H9 (cell line): ENCODE measurements at regions not wholly inside any gene's neighbourhood (a gene's known extent, or its start where the extent isn't known, plus 50 kb on each side); places are given as distances from the start of the nearest gene placed in this dataset.

ENCODE experiments used
- DNase-seq: peaks from one replicate; pipeline ENCODE4 v3.0.0-alpha.2; 2017
- H2AFZ ChIP-seq: one replicate; pipeline ENCODE4 v1.6.1; 2013; ENCODE audit warnings: mild to moderate bottlenecking, low read length, control low read depth, moderate library complexity
- H2AK5ac ChIP-seq: 2 replicates; pipeline ENCODE4 v1.6.1; 2013; ENCODE audit warnings: low read length, control low read depth, mixed read lengths; ENCODE audit not compliant: insufficient read length
- H2BK120ac ChIP-seq: one replicate; pipeline ENCODE4 v1.6.1; 2013; ENCODE audit warnings: low read depth, mild to moderate bottlenecking, low read length, control low read depth, inconsistent platforms; ENCODE audit not compliant: poor library complexity, severe bottlenecking
- H2BK12ac ChIP-seq: 2 replicates; pipeline ENCODE4 v1.6.1; 2013; ENCODE audit warnings: low read length, control low read depth, mixed read lengths, low read depth; ENCODE audit not compliant: insufficient read length
- H2BK15ac ChIP-seq: 2 replicates; pipeline ENCODE4 v1.6.1; 2013; ENCODE audit warnings: low read depth, low read length, control low read depth
- H2BK20ac ChIP-seq: one replicate; pipeline ENCODE4 v1.6.1; 2013; ENCODE audit warnings: low read depth, mild to moderate bottlenecking, low read length, control low read depth, inconsistent platforms; ENCODE audit not compliant: poor library complexity, severe bottlenecking
- H2BK5ac ChIP-seq: 2 replicates; pipeline ENCODE4 v1.6.1; 2013; ENCODE audit warnings: low read length, control low read depth, mixed read lengths; ENCODE audit not compliant: insufficient read length
- H3K14ac ChIP-seq: 2 replicates; pipeline ENCODE4 v1.6.1; 2013; ENCODE audit warnings: low read length, control low read depth; ENCODE audit not compliant: insufficient read depth
- H3K18ac ChIP-seq: 2 replicates; pipeline ENCODE4 v1.6.1; 2013; ENCODE audit warnings: low read depth, mild to moderate bottlenecking, mixed read lengths, low read length, control low read depth; ENCODE audit not compliant: insufficient read length
- H3K23ac ChIP-seq: 2 replicates; pipeline ENCODE4 v1.6.1; 2013; ENCODE audit warnings: low read length, control low read depth, mixed read lengths, low read depth; ENCODE audit not compliant: insufficient read length
- H3K23me2 ChIP-seq: 2 replicates; pipeline ENCODE4 v1.6.1; 2013; ENCODE audit warnings: low read depth, mild to moderate bottlenecking, mixed read lengths, low read length, control low read depth; ENCODE audit not compliant: insufficient read length, poor library complexity, severe bottlenecking
- H3K27ac ChIP-seq: 2 replicates; pipeline ENCODE4 v1.5.1; 2013; ENCODE audit warnings: low read length, control low read depth, mixed read lengths, low read depth; ENCODE audit not compliant: insufficient read length
- H3K27me3 ChIP-seq: 2 replicates; pipeline ENCODE4 v1.6.1; 2013; ENCODE audit warnings: low read length, control low read depth, inconsistent platforms; ENCODE audit not compliant: insufficient read depth
- H3K4ac ChIP-seq: 2 replicates; pipeline ENCODE4 v1.6.1; 2013; ENCODE audit warnings: low read depth, mild to moderate bottlenecking, control low read depth, inconsistent platforms, low read length, moderate library complexity
- H3K4me1 ChIP-seq: 2 replicates; pipeline ENCODE4 v1.6.1; 2013; ENCODE audit warnings: low read length, control low read depth, inconsistent platforms; ENCODE audit not compliant: insufficient read depth
- H3K4me2 ChIP-seq: 2 replicates; pipeline ENCODE4 v1.6.1; 2013; ENCODE audit warnings: low read length, control low read depth, mixed read lengths; ENCODE audit not compliant: insufficient read length, insufficient read depth
- H3K56ac ChIP-seq: 2 replicates; pipeline ENCODE4 v1.6.1; 2013; ENCODE audit warnings: low read depth, mild to moderate bottlenecking, mixed read lengths, low read length, control low read depth; ENCODE audit not compliant: insufficient read length
- H3K79me1 ChIP-seq: 2 replicates; pipeline ENCODE4 v1.6.1; 2013; ENCODE audit warnings: low read depth, mild to moderate bottlenecking, moderate library complexity, low read length, control low read depth, inconsistent platforms; ENCODE audit not compliant: insufficient read depth, poor library complexity, severe bottlenecking
- H3K79me2 ChIP-seq: 2 replicates; pipeline ENCODE4 v1.6.1; 2013; ENCODE audit warnings: low read length, control low read depth, inconsistent platforms; ENCODE audit not compliant: insufficient read depth
- H3K9ac ChIP-seq: 2 replicates; pipeline ENCODE4 v1.6.1; 2013; ENCODE audit warnings: low read length, control low read depth, mixed read lengths; ENCODE audit not compliant: insufficient read length; ENCODE audit errors: extremely low read depth
- H3K9me3 ChIP-seq: one replicate; pipeline ENCODE4 v1.6.1; 2013; ENCODE audit warnings: low read depth, low read length, inconsistent platforms; ENCODE audit not compliant: control insufficient read depth
- H3T11ph ChIP-seq: one replicate; pipeline ENCODE4 v1.6.1; 2013; ENCODE audit warnings: mild to moderate bottlenecking, low read length, control low read depth, inconsistent platforms
- H4K20me1 ChIP-seq: one replicate; pipeline ENCODE4 v1.6.1; 2013; ENCODE audit not compliant: control insufficient read depth, insufficient read length, insufficient read depth
- H4K5ac ChIP-seq: 2 replicates; pipeline ENCODE4 v1.6.1; 2013; ENCODE audit warnings: low read depth, mild to moderate bottlenecking, mixed read lengths, low read length, control low read depth; ENCODE audit not compliant: insufficient read length
- H4K8ac ChIP-seq: replicated peaks from 2 replicates; pipeline ENCODE4 v1.6.1; 2013; ENCODE audit warnings: low read length, control low read depth, mixed read lengths, low read depth; ENCODE audit not compliant: insufficient read length
- H4K91ac ChIP-seq: 2 replicates; pipeline ENCODE4 v1.6.1; 2013; ENCODE audit warnings: low read depth, mild to moderate bottlenecking, moderate library complexity, mixed read lengths, low read length, control low read depth; ENCODE audit not compliant: insufficient read length
- H3K27ac Mint-ChIP-seq, 3 experiments: 2 replicates in 2 of 3; 3 replicates in 1 of 3; pipeline ENCODE4 v1.8.0; 2020 to 2021; ENCODE audit warnings: mixed read lengths in 3 of 3, mild to moderate bottlenecking in 1 of 3, moderate library complexity in 1 of 3
- H3K27me3 Mint-ChIP-seq: 2 replicates; pipeline ENCODE4 v1.8.0; 2021; ENCODE audit warnings: low read depth, mild to moderate bottlenecking, moderate library complexity, mixed read lengths
- H3K36me3 Mint-ChIP-seq, 3 experiments: 2 replicates in 2 of 3; 3 replicates in 1 of 3; pipeline ENCODE4 v1.8.0; 2020 to 2021; ENCODE audit warnings: low read depth in 3 of 3, mixed read lengths in 3 of 3; ENCODE audit not compliant: insufficient read depth in 1 of 3
- H3K4me1 Mint-ChIP-seq, 2 experiments: 2 replicates each; pipeline ENCODE4 v1.8.0; 2020; ENCODE audit warnings: mixed read lengths in 2 of 2
- H3K4me3 Mint-ChIP-seq, 2 experiments: 2 replicates in 1 of 2; 3 replicates in 1 of 2; pipeline ENCODE4 v1.8.0; 2020 to 2021; ENCODE audit warnings: mild to moderate bottlenecking in 2 of 2, mixed read lengths in 2 of 2, moderate library complexity in 1 of 2
- H3K9me3 Mint-ChIP-seq, 2 experiments: 2 replicates in 1 of 2; 3 replicates in 1 of 2; pipeline ENCODE4 v1.8.0; 2020; ENCODE audit warnings: mild to moderate bottlenecking in 2 of 2, mixed read lengths in 2 of 2, moderate library complexity in 1 of 2
- WGBS: extraction: QIAGEN DNeasy Blood & Tissue Kit; methylation state at CpG from one replicate; pipeline ENCODE4 v1.1.7; 2013; ENCODE audit warnings: missing lambda C conversion rate, low lambda C conversion rate, mixed read lengths; ENCODE audit not compliant: insufficient read length; ENCODE audit errors: extremely low coverage; 5-methylcytosine and 5-hydroxymethylcytosine counted together
- TF ChIP-seq, protein P1 (sequence below): fragments of 200-600 bp; sonication (generic); conservative IDR thresholded peaks from 3 replicates; pipeline ENCODE4 v1.8.0; 2021; ENCODE audit warnings: antibody characterized with exemption, mild to moderate bottlenecking

DNA sequence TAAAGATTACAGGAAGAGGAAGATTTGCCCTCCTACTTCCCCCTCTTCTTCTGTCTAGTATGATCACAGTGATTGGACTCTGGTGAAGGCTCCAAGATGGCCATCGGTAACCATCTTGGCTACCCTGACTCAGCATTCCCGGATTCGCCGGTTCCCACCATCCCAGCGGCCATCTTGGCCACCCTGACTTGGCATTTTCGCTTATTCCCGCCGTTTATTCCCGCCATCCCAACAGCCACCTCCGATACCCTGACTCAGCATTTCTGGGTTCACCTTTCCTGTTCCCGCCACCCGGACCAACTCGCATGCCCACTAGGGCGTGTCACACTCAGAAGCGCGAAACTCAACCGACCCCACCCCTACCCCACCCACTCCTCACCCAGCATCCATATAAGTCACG is 95.4 kb upstream of the GRIN2A start:
- peaks cover 4 to 13% (median 9%) of the 10 kb centered on the region in 3 experiments for H3K36me3 Mint-ChIP-seq

More for the DNA sequence above, 95.4 kb upstream of the GRIN2A start:
- Histone ChIP-seq H2AFZ (no peak overlapping the region), H2BK20ac (no peak overlapping the region), H3K4me2 (no peak overlapping the region), H3K9me3 (no peaks in the 10 kb centered on the region), H3T11ph (no peak overlapping the region), H3K18ac (no peak overlapping the region), H3K56ac (no peak overlapping the region), H4K20me1 (no peaks in the 10 kb centered on the region), H2BK120ac (no peak overlapping the region), H2AK5ac (no peak overlapping the region), H3K79me2 (no peaks in the 10 kb centered on the region), H3K27ac (no peak overlapping the region), H3K9ac (no peak overlapping the region), H4K91ac (no peak overlapping the region), H4K8ac (no peak overlapping the region), H3K79me1 (no peaks in the 10 kb centered on the region), H3K27me3 (no peaks in the 10 kb centered on the region), H3K4ac (no peak overlapping the region), H2BK12ac (no peak overlapping the region), H3K23ac (no peak overlapping the region), H2BK5ac (no peak overlapping the region), H4K5ac (no peak overlapping the region), H3K4me1 (no peaks in the 10 kb centered on the region), H3K14ac (no peak overlapping the region), H3K23me2 (no peaks in the 10 kb centered on the region), H2BK15ac (no peak overlapping the region)
- peaks cover 1% of the 10 kb centered on the region; the same call in 1 of the 2 replicates for H3K27me3 Mint-ChIP-seq
- H3K4me1 Mint-ChIP-seq, result peaks cover 2 to 4% of the 10 kb centered on the region in 2 experiments; a peak in 1 of 4 replicates
- H3K27ac Mint-ChIP-seq, result peak overlapping the region in 1 of 3 experiments; percentile 62; a peak in 1 of 7 replicates
- peaks cover 20 to 23% of the 10 kb centered on the region in 2 experiments for H3K9me3 Mint-ChIP-seq
- no peak for DNase-seq
- no peak overlapping the region; a peak in 1 of 5 replicates for H3K4me3 Mint-ChIP-seq
- no CpG with 5 or more reads among the region's 18 CpGs for WGBS
- TF ChIP-seq, protein P1, sequence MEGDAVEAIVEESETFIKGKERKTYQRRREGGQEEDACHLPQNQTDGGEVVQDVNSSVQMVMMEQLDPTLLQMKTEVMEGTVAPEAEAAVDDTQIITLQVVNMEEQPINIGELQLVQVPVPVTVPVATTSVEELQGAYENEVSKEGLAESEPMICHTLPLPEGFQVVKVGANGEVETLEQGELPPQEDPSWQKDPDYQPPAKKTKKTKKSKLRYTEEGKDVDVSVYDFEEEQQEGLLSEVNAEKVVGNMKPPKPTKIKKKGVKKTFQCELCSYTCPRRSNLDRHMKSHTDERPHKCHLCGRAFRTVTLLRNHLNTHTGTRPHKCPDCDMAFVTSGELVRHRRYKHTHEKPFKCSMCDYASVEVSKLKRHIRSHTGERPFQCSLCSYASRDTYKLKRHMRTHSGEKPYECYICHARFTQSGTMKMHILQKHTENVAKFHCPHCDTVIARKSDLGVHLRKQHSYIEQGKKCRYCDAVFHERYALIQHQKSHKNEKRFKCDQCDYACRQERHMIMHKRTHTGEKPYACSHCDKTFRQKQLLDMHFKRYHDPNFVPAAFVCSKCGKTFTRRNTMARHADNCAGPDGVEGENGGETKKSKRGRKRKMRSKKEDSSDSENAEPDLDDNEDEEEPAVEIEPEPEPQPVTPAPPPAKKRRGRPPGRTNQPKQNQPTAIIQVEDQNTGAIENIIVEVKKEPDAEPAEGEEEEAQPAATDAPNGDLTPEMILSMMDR, result no peak
